ENCODE measurements at regions not wholly inside any gene's neighbourhood (a gene's known extent, or its start where the extent isn't known, plus 50 kb on each side); places are given as distances from the start of the nearest gene placed in this dataset.

GRCh38 chr1:214971071-214971470, 111.5 kb upstream of the KCNK2 start:
- H3K27ac ChIP-seq (ENCODE audit: low read depth in 1 of 2, low read length in 2 of 2) = no peak overlapping the region
- H3K4me3 ChIP-seq (ENCODE audit: low read depth in 1 of 3, low read length in 3 of 3) = no peak overlapping the region
- 42% methylated on average over 2 of the region's 2 CpGs for WGBS
- no peaks in the 10 kb centered on the region for H3K4me1 ChIP-seq (ENCODE audit: control insufficient read depth in 4 of 4, insufficient read depth in 4 of 4, low read length in 3 of 4)
- H3K36me3 ChIP-seq (ENCODE audit: control insufficient read depth in 4 of 4, insufficient read depth in 3 of 4, low read depth in 1 of 4, low read length in 3 of 4) = no peaks in the 10 kb centered on the region
- H3K27me3 ChIP-seq (ENCODE audit: control insufficient read depth in 4 of 4, insufficient read depth in 4 of 4, low read length in 3 of 4) = no peaks in the 10 kb centered on the region
- TF ChIP-seq TAF1 (conservative IDR thresholded peaks at IDR 0.05) (no peak), JUND (IDR thresholded peaks at IDR 0.05) (no peak), FOXA2 (IDR thresholded peaks at IDR 0.05) (no peak), RXRA (IDR thresholded peaks at IDR 0.05) (no peak), RAD21 (IDR thresholded peaks at IDR 0.05) (no peak), ZBTB33 (IDR thresholded peaks at IDR 0.05) (no peak), GABPA (IDR thresholded peaks at IDR 0.05 in 1 of 2, conservative IDR thresholded peaks at IDR 0.05 in 1 of 2) (no peak), HNF4G (IDR thresholded peaks at IDR 0.05) (no peak), MAX (IDR thresholded peaks at IDR 0.05) (no peak), ATF3 (IDR thresholded peaks at IDR 0.05) (no peak)
- no peaks in the 10 kb centered on the region for H3K9me3 ChIP-seq (ENCODE audit: control insufficient read depth in 4 of 4, low read length in 3 of 4)
- no peak overlapping the region for H3K9ac ChIP-seq (ENCODE audit: low read depth in 1 of 2, low read length in 2 of 2)
- no peak for DNase-seq (ENCODE audit: low spot score)

- no peaks in the 10 kb centered on the region for H3K27me3 ChIP-seq (ENCODE audit: control insufficient read depth in 4 of 4, insufficient read depth in 4 of 4, low read length in 3 of 4)
- 63% methylated on average over 2 of the region's 2 CpGs for WGBS
- H3K9ac ChIP-seq (ENCODE audit: low read depth in 1 of 2, low read length in 2 of 2) = no peak overlapping the region
- DNase-seq (ENCODE audit: low spot score) = no peak
- H3K4me1 ChIP-seq (ENCODE audit: control insufficient read depth in 4 of 4, insufficient read depth in 4 of 4, low read length in 3 of 4) = peaks cover 0 to 7% (median 2%) of the 10 kb centered on the region in 4 donors
- no peak overlapping the region for H3K27ac ChIP-seq (ENCODE audit: low read depth in 1 of 2, low read length in 2 of 2)
- H3K36me3 ChIP-seq (ENCODE audit: control insufficient read depth in 4 of 4, insufficient read depth in 3 of 4, low read depth in 1 of 4, low read length in 3 of 4) = no peaks in the 10 kb centered on the region
- H3K4me3 ChIP-seq (ENCODE audit: low read depth in 1 of 3, low read length in 3 of 3) = no peak overlapping the region
- no peak for TF ChIP-seq MAX (IDR thresholded peaks at IDR 0.05)
- TF ChIP-seq RAD21 (IDR thresholded peaks at IDR 0.05) = no peak
- TF ChIP-seq SP1 (IDR thresholded peaks at IDR 0.05) = no peak
- TF ChIP-seq EGR1 (IDR thresholded peaks at IDR 0.05; ENCODE audit: low read depth in 2 of 2) = no peak
- no peak for TF ChIP-seq FOXA2 (IDR thresholded peaks at IDR 0.05)
- no peak for TF ChIP-seq REST (IDR thresholded peaks at IDR 0.05)
- no peak for TF ChIP-seq HNF4G (IDR thresholded peaks at IDR 0.05)
- no peaks in the 10 kb centered on the region for H3K9me3 ChIP-seq (ENCODE audit: control insufficient read depth in 4 of 4, low read length in 3 of 4)
Measured at GRCh38 chr1:214974002-214974401, 108.5 kb upstream of the KCNK2 start.

Data from liver (tissue), 7 donors.